ENCODE measurements at regions not wholly inside any gene's neighbourhood (a gene's known extent, or its start where the extent isn't known, plus 50 kb on each side); places are given as distances from the start of the nearest gene placed in this dataset.

GRCh38 chr16:87246269-87247065, 70.7 kb downstream of the C16orf95 start:
- DNase-seq: no peak

- no peak for DNase-seq
Measured at GRCh38 chr16:87248714-87249113, 68.5 kb downstream of the C16orf95 start.

- DNase-seq: no peak
Measured at GRCh38 chr16:87249425-87249824, 67.8 kb downstream of the C16orf95 start.

GRCh38 chr16:87250431-87250960, 66.7 kb downstream of the C16orf95 start:
- no peak for DNase-seq

- no peak for DNase-seq
Measured at GRCh38 chr16:87252269-87252970, 64.8 kb downstream of the C16orf95 start.
